ENCODE measurements at regions not wholly inside any gene's neighbourhood (a gene's known extent, or its start where the extent isn't known, plus 50 kb on each side); places are given as distances from the start of the nearest gene placed in this dataset.

DNA sequence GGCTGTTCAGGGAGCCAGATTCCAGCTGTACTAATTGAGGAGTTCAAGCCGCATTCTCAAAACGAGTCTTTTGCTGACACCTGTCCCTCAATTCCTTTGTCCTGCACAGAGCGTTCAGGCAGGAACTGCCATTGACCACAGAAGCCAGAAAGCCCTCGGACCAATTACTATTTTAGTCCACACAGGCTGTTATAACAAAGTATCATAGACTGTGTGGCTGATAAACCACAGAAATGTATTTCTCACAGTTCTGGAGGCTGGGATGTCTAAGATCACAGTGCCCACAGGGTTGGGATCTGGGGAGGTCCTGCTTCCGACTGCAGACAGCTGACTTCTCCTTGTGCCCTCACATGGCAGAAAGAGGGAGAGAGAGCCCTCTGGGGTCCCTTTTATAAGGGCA, 119.8 kb upstream of the ATP6AP2 start:
- no peak for ATAC-seq (replicated peaks)
- Mint-ChIP-seq H3K36me3 (ENCODE audit: insufficient read depth) (no peaks in the 10 kb centered on the region), H3K27ac (no peak overlapping the region)

GRCh38 chrX:40459571-40460158, 121.1 kb upstream of the ATP6AP2 start:
- Mint-ChIP-seq H3K9me3 (no peaks in the 10 kb centered on the region), H3K36me3 (ENCODE audit: insufficient read depth) (no peaks in the 10 kb centered on the region), H3K4me3 (no peak overlapping the region), H3K27ac (no peak overlapping the region), H3K27me3 (peaks cover 4 to 11% of the 10 kb centered on the region in 2 donors), H3K4me1 (ENCODE audit: low read depth in 2 of 2) (no peaks in the 10 kb centered on the region)
- ATAC-seq (replicated peaks): no peak
- DNase-seq: no peak

More for the DNA sequence above, 119.8 kb upstream of the ATP6AP2 start:
- no peak overlapping the region for H3K4me3 Mint-ChIP-seq
- H3K27me3 Mint-ChIP-seq: peaks cover 4 to 11% of the 10 kb centered on the region in 2 donors
- DNase-seq: no peak
- peaks cover 0 to 7% of the 10 kb centered on the region in 2 donors for H3K4me1 Mint-ChIP-seq (ENCODE audit: low read depth in 2 of 2)
- H3K9me3 Mint-ChIP-seq: no peaks in the 10 kb centered on the region

DNA sequence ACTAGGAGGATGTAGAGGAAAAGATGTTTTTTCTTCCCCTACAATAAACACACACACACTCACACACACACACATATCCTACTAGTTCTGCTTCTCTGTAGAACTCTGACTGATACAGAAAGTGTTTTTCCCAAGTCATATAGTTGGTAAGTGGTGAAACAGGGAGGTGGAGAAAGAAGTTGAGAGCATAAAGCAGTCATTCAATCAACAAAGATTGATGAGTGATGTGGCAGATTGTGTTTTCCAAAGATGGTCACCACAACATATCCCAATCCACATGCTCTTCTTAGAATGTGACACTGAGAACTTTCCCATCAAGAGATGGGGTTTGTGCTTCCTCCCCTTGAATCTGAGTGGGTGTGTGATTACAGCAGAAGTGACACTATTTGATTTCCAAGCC, 123.4 kb upstream of the ATP6AP2 start:
- DNase-seq (no peak), ATAC-seq (replicated peaks) (no peak)
- no peak overlapping the region for H3K27ac Mint-ChIP-seq
- no peaks in the 10 kb centered on the region for H3K36me3 Mint-ChIP-seq (ENCODE audit: insufficient read depth)
- no peaks in the 10 kb centered on the region for H3K9me3 Mint-ChIP-seq
- no peak overlapping the region for H3K4me3 Mint-ChIP-seq
- H3K4me1 Mint-ChIP-seq (ENCODE audit: low read depth in 2 of 2): no peaks in the 10 kb centered on the region
- H3K27me3 Mint-ChIP-seq: peaks cover 4 to 11% of the 10 kb centered on the region in 2 donors

GRCh38 chrX:40452031-40452430, 128.7 kb upstream of the ATP6AP2 start:
- H3K36me3 Mint-ChIP-seq (ENCODE audit: insufficient read depth): no peaks in the 10 kb centered on the region
- H3K4me1 Mint-ChIP-seq (ENCODE audit: low read depth in 2 of 2): peaks cover 4 to 7% of the 10 kb centered on the region in 2 donors
- DNase-seq (no peak), ATAC-seq (replicated peaks) (no peak)
- H3K9me3 Mint-ChIP-seq: no peaks in the 10 kb centered on the region
- H3K4me3 Mint-ChIP-seq: no peak overlapping the region
- H3K27me3 Mint-ChIP-seq: no peaks in the 10 kb centered on the region
- H3K27ac Mint-ChIP-seq: no peak overlapping the region

DNA sequence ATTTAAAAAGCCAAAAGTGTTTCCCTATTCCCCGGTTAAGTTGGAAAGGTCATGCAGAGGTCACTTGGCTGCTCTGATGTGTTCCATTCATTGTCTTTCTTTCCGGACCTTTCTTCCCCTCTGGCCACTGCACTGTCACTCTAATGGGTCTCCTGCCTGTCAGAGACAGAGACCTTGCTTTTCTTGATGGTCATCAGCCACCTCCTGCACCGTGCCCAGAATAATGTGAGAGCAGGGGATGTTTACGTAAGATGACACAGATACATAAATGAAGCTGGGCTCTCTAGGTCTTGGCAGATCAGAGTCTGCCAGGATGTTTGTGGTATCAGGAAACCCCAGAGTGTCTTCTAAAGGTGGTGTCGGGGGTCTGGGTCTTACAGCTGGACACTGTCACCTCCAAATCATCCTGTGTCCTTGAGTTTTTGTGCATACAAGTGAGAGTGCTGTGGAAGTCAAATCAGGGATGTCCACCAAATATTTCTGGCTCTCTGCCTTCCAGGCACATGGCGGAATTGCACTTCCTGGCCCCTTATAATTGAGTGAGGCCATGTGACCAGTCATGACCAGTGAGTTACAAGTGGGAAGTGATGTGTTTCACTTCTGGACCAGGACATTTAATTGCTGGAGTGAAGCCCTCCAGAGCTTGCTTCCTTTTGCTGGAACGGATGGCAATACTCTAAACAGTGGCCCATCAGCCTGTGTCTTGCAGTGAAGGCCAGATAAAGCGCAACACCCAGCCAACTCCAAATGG, 130.6 kb upstream of the ATP6AP2 start:
- ATAC-seq (replicated peaks) (no peak), DNase-seq (no peak)
- Mint-ChIP-seq H3K36me3 (ENCODE audit: insufficient read depth) (no peaks in the 10 kb centered on the region), H3K4me3 (peak overlapping the region in 1 of 2 donors; percentile 48), H3K27ac (no peak overlapping the region), H3K9me3 (no peaks in the 10 kb centered on the region), H3K27me3 (no peaks in the 10 kb centered on the region), H3K4me1 (ENCODE audit: low read depth in 2 of 2) (peaks cover 4 to 7% of the 10 kb centered on the region in 2 donors)

- Mint-ChIP-seq H3K4me3 (no peak overlapping the region), H3K36me3 (ENCODE audit: insufficient read depth) (no peaks in the 10 kb centered on the region), H3K4me1 (ENCODE audit: low read depth in 2 of 2) (peaks cover 4 to 7% of the 10 kb centered on the region in 2 donors), H3K9me3 (no peaks in the 10 kb centered on the region), H3K27ac (no peak overlapping the region), H3K27me3 (no peaks in the 10 kb centered on the region)
- DNase-seq (no peak), ATAC-seq (replicated peaks) (no peak)
Measured at GRCh38 chrX:40449396-40449795, 131.4 kb upstream of the ATP6AP2 start.

DNA sequence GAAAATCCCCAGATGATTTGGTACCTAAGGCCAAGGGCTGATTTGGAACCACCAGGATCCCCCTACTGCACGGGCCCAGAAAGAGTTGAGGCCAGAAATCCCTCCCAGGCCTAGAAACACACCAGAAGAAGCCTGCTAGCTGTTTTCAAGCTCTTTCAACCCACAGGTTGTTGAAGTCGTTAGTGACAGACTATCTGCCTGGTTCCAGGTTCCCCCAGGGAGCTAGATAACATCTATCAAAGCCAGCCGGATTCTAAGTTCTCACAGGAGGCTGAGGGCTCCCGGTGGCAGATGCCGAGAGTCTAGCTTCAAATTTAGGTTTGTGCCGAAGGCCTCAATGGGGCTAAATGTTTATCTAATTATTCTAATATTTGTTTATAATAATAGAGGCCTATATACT, 132.0 kb upstream of the ATP6AP2 start:
- H3K27me3 Mint-ChIP-seq: no peaks in the 10 kb centered on the region
- no peaks in the 10 kb centered on the region for H3K36me3 Mint-ChIP-seq (ENCODE audit: insufficient read depth)
- no peak overlapping the region for H3K27ac Mint-ChIP-seq
- H3K9me3 Mint-ChIP-seq: no peaks in the 10 kb centered on the region
- DNase-seq: no peak
- no peak overlapping the region for H3K4me3 Mint-ChIP-seq
- H3K4me1 Mint-ChIP-seq (ENCODE audit: low read depth in 2 of 2): peaks cover 4 to 7% of the 10 kb centered on the region in 2 donors
- no peak for ATAC-seq (replicated peaks)

DNA sequence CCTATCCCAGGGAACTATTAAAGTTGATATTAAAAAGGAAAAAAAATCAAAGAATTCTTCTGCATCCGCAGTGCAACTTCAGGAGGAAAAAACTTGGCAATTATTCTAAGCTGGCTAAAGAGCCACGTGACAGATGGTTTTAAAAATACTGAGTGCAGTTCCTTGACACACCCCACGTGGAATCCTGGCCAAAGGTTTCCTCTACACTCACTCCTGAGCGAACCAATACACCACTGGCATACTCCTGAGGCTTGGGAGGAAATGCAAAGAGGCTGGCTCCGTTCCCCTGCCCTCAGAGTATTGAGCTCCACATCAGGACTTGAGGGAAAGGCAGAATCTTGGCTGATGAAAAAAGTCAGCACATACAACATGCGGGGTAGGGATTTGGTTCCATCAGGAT, 133.8 kb upstream of the ATP6AP2 start:
- no peak overlapping the region for H3K4me3 Mint-ChIP-seq
- H3K36me3 Mint-ChIP-seq (ENCODE audit: insufficient read depth): no peaks in the 10 kb centered on the region
- H3K27ac Mint-ChIP-seq: no peak overlapping the region
- H3K27me3 Mint-ChIP-seq: no peaks in the 10 kb centered on the region
- peaks cover 4 to 7% of the 10 kb centered on the region in 2 donors for H3K4me1 Mint-ChIP-seq (ENCODE audit: low read depth in 2 of 2)
- ATAC-seq (replicated peaks) (no peak), DNase-seq (no peak)
- no peaks in the 10 kb centered on the region for H3K9me3 Mint-ChIP-seq

DNA sequence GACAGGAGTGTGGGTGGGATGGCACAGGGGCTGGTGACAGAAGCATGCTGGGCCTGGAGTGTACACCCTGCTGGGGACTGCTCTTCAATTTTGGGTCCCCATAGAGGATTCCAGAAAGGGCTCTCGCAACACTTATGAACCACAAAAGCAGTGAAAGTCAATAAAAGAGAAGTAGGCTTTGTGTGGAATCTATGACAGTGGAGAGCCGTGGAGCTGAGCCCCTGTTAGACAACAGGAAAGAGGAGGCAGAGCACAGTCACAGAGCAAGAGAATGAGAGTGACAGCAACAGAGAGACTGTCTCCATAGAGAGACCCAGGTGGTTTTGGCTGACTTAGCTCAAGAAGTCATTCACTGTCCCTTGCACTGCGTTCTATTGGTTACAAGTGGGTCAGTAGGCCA, 135.1 kb upstream of the ATP6AP2 start:
- H3K4me3 Mint-ChIP-seq: no peak overlapping the region
- H3K36me3 Mint-ChIP-seq (ENCODE audit: insufficient read depth): no peaks in the 10 kb centered on the region
- DNase-seq: no peak
- ATAC-seq (replicated peaks): no peak
- peaks cover 4 to 7% of the 10 kb centered on the region in 2 donors for H3K4me1 Mint-ChIP-seq (ENCODE audit: low read depth in 2 of 2)
- H3K27me3 Mint-ChIP-seq: no peaks in the 10 kb centered on the region
- H3K9me3 Mint-ChIP-seq: no peaks in the 10 kb centered on the region
- no peak overlapping the region for H3K27ac Mint-ChIP-seq

GRCh38 chrX:40444798-40445496, 135.8 kb upstream of the ATP6AP2 start:
- H3K4me3 Mint-ChIP-seq: no peak overlapping the region
- DNase-seq (no peak), ATAC-seq (replicated peaks) (no peak)
- no peak overlapping the region for H3K27ac Mint-ChIP-seq
- H3K4me1 Mint-ChIP-seq (ENCODE audit: low read depth in 2 of 2): peaks cover 3 to 6% of the 10 kb centered on the region in 2 donors
- no peaks in the 10 kb centered on the region for H3K27me3 Mint-ChIP-seq
- no peaks in the 10 kb centered on the region for H3K9me3 Mint-ChIP-seq
- peaks cover 2% of the 10 kb centered on the region for H3K36me3 Mint-ChIP-seq (ENCODE audit: insufficient read depth)

- ATAC-seq (replicated peaks) (no peak), DNase-seq (no peak)
- H3K4me3 Mint-ChIP-seq: no peak overlapping the region
- no peaks in the 10 kb centered on the region for H3K9me3 Mint-ChIP-seq
- no peaks in the 10 kb centered on the region for H3K4me1 Mint-ChIP-seq (ENCODE audit: low read depth in 2 of 2)
- peaks cover 5% of the 10 kb centered on the region for H3K36me3 Mint-ChIP-seq (ENCODE audit: insufficient read depth)
- H3K27me3 Mint-ChIP-seq: no peaks in the 10 kb centered on the region
- H3K27ac Mint-ChIP-seq: no peak overlapping the region
Measured at GRCh38 chrX:40444133-40444532, 136.6 kb upstream of the ATP6AP2 start.

DNA sequence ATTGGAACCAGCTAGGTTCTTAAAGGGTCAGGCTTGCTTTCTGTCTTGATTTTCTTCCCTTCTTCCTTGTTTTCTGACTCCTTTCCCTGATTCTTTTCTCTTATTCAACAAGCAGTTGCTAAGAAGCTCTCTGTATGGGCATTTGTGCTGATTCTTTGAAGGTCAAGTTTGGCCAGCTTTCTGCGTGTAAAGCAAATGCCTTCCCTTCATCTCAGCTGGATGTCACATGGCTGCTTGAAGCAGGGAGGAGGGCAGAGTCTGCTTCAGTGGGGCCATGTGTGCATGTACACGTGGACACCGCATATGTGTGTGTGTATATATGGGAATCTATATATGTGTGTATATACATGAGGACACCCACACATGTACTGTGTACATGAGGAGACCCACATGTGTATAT, 139.9 kb upstream of the ATP6AP2 start:
- no peak for ATAC-seq (replicated peaks)
- no peak for DNase-seq
- no peak overlapping the region for H3K27ac Mint-ChIP-seq
- no peaks in the 10 kb centered on the region for H3K9me3 Mint-ChIP-seq
- H3K4me3 Mint-ChIP-seq: no peak overlapping the region
- peaks cover 5% of the 10 kb centered on the region for H3K36me3 Mint-ChIP-seq (ENCODE audit: insufficient read depth)
- H3K4me1 Mint-ChIP-seq (ENCODE audit: low read depth in 2 of 2): no peaks in the 10 kb centered on the region
- no peaks in the 10 kb centered on the region for H3K27me3 Mint-ChIP-seq

- H3K27me3 Mint-ChIP-seq: no peaks in the 10 kb centered on the region
Measured at GRCh38 chrX:40439625-40440532, 140.9 kb upstream of the ATP6AP2 start.

More at GRCh38 chrX:40439625-40440532, 140.9 kb upstream of the ATP6AP2 start:
- H3K4me3 Mint-ChIP-seq: no peak overlapping the region
- no peaks in the 10 kb centered on the region for H3K9me3 Mint-ChIP-seq
- H3K27ac Mint-ChIP-seq: no peak overlapping the region
- peaks cover 5% of the 10 kb centered on the region for H3K36me3 Mint-ChIP-seq (ENCODE audit: insufficient read depth)
- ATAC-seq (replicated peaks) (no peak), DNase-seq (no peak)
- no peaks in the 10 kb centered on the region for H3K4me1 Mint-ChIP-seq (ENCODE audit: low read depth in 2 of 2)

All from effector memory CD8-positive, alpha-beta T cell (primary cell).